A172 (cell line): ENCODE measurements at regions not wholly inside any gene's neighbourhood (a gene's known extent, or its start where the extent isn't known, plus 50 kb on each side); places are given as distances from the start of the nearest gene placed in this dataset.

ENCODE experiments used
- DNase-seq: peaks from one replicate; pipeline ENCODE4 v3.0.0-alpha.2; 2015; ENCODE audit warnings: low spot score

- no peak for DNase-seq
Measured at GRCh38 chr15:66945842-66946241, 119.6 kb upstream of the SMAD3 start.

GRCh38 chr15:66946578-66947164 is 118.7 kb upstream of the SMAD3 start:
- DNase-seq = peak; percentile 75

- no peak for DNase-seq
Measured at GRCh38 chr15:66947471-66947870, 117.9 kb upstream of the SMAD3 start.

GRCh38 chr15:66948294-66948693 is 117.1 kb upstream of the SMAD3 start:
- DNase-seq = peak; percentile 44

GRCh38 chr15:66950114-66950513 is 115.3 kb upstream of the SMAD3 start:
- DNase-seq = no peak

- no peak for DNase-seq
Measured at GRCh38 chr15:66951531-66952320, 113.7 kb upstream of the SMAD3 start.

- DNase-seq = no peak
Measured at GRCh38 chr15:66952756-66953522, 112.5 kb upstream of the SMAD3 start.

- no peak for DNase-seq
Measured at GRCh38 chr15:66953523-66954229, 111.7 kb upstream of the SMAD3 start.

GRCh38 chr15:66954601-66955000 is 110.8 kb upstream of the SMAD3 start:
- no peak for DNase-seq

- DNase-seq = no peak
Measured at GRCh38 chr15:66955001-66955516, 110.3 kb upstream of the SMAD3 start.

- peak; percentile 76 for DNase-seq
Measured at GRCh38 chr15:66955871-66956585, 109.4 kb upstream of the SMAD3 start.

- no peak for DNase-seq
Measured at GRCh38 chr15:66956672-66957430, 108.6 kb upstream of the SMAD3 start.

GRCh38 chr15:66957431-66957720 is 108.0 kb upstream of the SMAD3 start:
- no peak for DNase-seq

- no peak for DNase-seq
Measured at GRCh38 chr15:66959066-66959465, 106.3 kb upstream of the SMAD3 start.

- DNase-seq = no peak
Measured at GRCh38 chr15:66959875-66960274, 105.5 kb upstream of the SMAD3 start.

- no peak for DNase-seq
Measured at GRCh38 chr15:66960519-66960918, 104.9 kb upstream of the SMAD3 start.

GRCh38 chr15:66961407-66961884 is 104.0 kb upstream of the SMAD3 start:
- no peak for DNase-seq

- DNase-seq = no peak
Measured at GRCh38 chr15:66961901-66962300, 103.5 kb upstream of the SMAD3 start.

GRCh38 chr15:66962522-66962921 is 102.9 kb upstream of the SMAD3 start:
- DNase-seq = no peak

- no peak for DNase-seq
Measured at GRCh38 chr15:66963084-66963483, 102.3 kb upstream of the SMAD3 start.

GRCh38 chr15:66963710-66964109 is 101.7 kb upstream of the SMAD3 start:
- DNase-seq = no peak
